ENCODE measurements at regions not wholly inside any gene's neighbourhood (a gene's known extent, or its start where the extent isn't known, plus 50 kb on each side); places are given as distances from the start of the nearest gene placed in this dataset.

DNA sequence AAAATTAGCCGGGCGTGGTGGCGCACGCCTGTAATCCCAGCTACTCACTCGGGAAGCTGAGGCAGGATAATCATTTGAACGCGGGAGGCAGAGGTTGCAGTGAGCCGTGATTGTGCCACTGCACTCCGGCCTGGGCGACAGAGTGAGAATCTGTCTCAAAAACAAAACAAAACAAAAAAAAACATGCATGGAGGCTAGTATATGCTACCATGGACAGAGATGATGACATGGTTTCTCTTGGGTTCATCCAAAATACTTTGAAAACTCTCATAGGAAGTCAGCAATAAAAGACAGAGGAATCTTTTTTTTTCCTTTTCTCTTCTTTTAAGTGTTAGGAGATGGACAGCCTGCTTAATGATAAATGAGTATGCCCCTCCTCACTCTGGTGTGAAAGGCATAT lies 137.7 kb upstream of the MB21D2 start:
- Histone ChIP-seq H3K9me3 (ENCODE audit: low read depth, low read length, poor library complexity, severe bottlenecking) (no peaks in the 10 kb centered on the region), H3K27ac (ENCODE audit: low read depth, low read length, poor library complexity, severe bottlenecking) (no peak overlapping the region), H3K27me3 (replicated peaks; ENCODE audit: insufficient read depth, low read depth, low read length, poor library complexity) (no peaks in the 10 kb centered on the region), H3K4me1 (ENCODE audit: insufficient read depth, low read length, poor library complexity, severe bottlenecking) (peaks cover 3% of the 10 kb centered on the region), H3K36me3 (ENCODE audit: insufficient read depth, low read length, poor library complexity, severe bottlenecking) (no peaks in the 10 kb centered on the region), H3K4me3 (ENCODE audit: low read depth, low read length, poor library complexity, severe bottlenecking) (no peak overlapping the region)
- BruUV-seq (replicated peaks), result no TSS peak
- intact Hi-C loops (cut with micrococcal nuclease; ENCODE audit: unreplicated experiment), result no loop called here
- CTCF ChIA-PET, result no interaction called here
- TF ChIP-seq CTCF (conservative IDR thresholded peaks at IDR 0.05; ENCODE audit: low read depth, low read length) (no peak), EZH2 (IDR thresholded peaks at IDR 0.05; ENCODE audit: borderline replicate concordance, low read depth, low read length, poor library complexity, severe bottlenecking) (no peak)
- no peak for DNase-seq (ENCODE audit: low spot score)
- POLR2A ChIA-PET (ENCODE audit: low non-redundant PET), result no interaction called here

- ChIA-PET POLR2A (ENCODE audit: low non-redundant PET) (no interaction called here), CTCF (no interaction called here)
- no peak for TF ChIP-seq EZH2 (IDR thresholded peaks at IDR 0.05; ENCODE audit: borderline replicate concordance, low read depth, low read length, poor library complexity, severe bottlenecking)
- TF ChIP-seq CTCF (conservative IDR thresholded peaks at IDR 0.05; ENCODE audit: low read depth, low read length), result no peak
- Histone ChIP-seq H3K27ac (ENCODE audit: low read depth, low read length, poor library complexity, severe bottlenecking) (no peak overlapping the region), H3K36me3 (ENCODE audit: insufficient read depth, low read length, poor library complexity, severe bottlenecking) (no peaks in the 10 kb centered on the region), H3K9me3 (ENCODE audit: low read depth, low read length, poor library complexity, severe bottlenecking) (no peaks in the 10 kb centered on the region), H3K4me1 (ENCODE audit: insufficient read depth, low read length, poor library complexity, severe bottlenecking) (peaks cover 3% of the 10 kb centered on the region), H3K4me3 (ENCODE audit: low read depth, low read length, poor library complexity, severe bottlenecking) (no peak overlapping the region), H3K27me3 (replicated peaks; ENCODE audit: insufficient read depth, low read depth, low read length, poor library complexity) (no peaks in the 10 kb centered on the region)
- intact Hi-C loops (cut with micrococcal nuclease; ENCODE audit: unreplicated experiment), result no loop called here
- no TSS peak for BruUV-seq (replicated peaks)
- DNase-seq (ENCODE audit: low spot score), result no peak
Measured at GRCh38 chr3:193057616-193058015, 140.0 kb upstream of the MB21D2 start.

DNA sequence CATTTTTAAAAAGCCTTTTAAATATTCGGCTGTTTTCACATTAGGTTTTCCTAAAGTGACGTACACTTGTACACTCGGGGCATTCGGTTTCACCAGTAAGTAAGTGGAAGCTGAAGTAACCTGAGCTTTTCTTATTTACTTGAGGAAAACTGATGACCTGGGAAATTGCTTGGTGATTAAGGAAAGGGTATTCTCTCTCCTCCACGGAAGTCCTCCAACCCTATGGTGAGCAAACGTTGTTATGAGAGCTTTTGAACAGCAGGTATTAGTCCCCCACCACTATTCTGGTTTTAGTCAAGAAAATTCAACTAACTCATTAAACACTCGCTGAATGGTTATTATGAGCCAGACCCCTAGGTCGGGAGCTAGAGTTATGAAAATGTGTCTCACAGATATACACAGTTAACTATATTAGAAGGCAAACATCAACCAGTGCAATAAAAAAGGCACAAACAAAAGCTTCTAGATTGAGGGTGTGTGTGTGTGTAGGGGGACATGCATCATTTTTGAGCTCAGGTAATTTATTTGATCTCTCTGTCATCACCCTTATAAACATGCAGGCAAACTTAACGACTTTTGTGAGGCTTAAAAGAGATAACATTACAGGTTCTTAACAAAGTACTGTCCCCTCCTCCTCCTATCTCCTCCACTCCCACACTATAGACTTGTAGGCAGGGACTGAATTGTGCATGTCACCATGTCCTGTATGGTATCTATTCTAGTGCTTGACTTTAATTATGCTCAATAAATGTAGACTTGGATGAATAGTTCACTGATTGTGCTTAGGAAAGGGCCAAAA lies 143.3 kb upstream of the MB21D2 start:
- Histone ChIP-seq H3K4me3 (ENCODE audit: low read depth, low read length, poor library complexity, severe bottlenecking) (no peak overlapping the region), H3K36me3 (ENCODE audit: insufficient read depth, low read length, poor library complexity, severe bottlenecking) (no peaks in the 10 kb centered on the region), H3K27me3 (replicated peaks; ENCODE audit: insufficient read depth, low read depth, low read length, poor library complexity) (no peaks in the 10 kb centered on the region), H3K9me3 (ENCODE audit: low read depth, low read length, poor library complexity, severe bottlenecking) (no peaks in the 10 kb centered on the region), H3K27ac (ENCODE audit: low read depth, low read length, poor library complexity, severe bottlenecking) (no peak overlapping the region), H3K4me1 (ENCODE audit: insufficient read depth, low read length, poor library complexity, severe bottlenecking) (no peaks in the 10 kb centered on the region)
- ChIA-PET CTCF (no interaction called here), POLR2A (ENCODE audit: low non-redundant PET) (no interaction called here)
- no peak for DNase-seq (ENCODE audit: low spot score)
- no TSS peak for BruUV-seq (replicated peaks)
- intact Hi-C loops (cut with micrococcal nuclease; ENCODE audit: unreplicated experiment), result no loop called here
- TF ChIP-seq EZH2 (IDR thresholded peaks at IDR 0.05; ENCODE audit: borderline replicate concordance, low read depth, low read length, poor library complexity, severe bottlenecking) (no peak), CTCF (conservative IDR thresholded peaks at IDR 0.05; ENCODE audit: low read depth, low read length) (no peak)

Data from A673 (cell line).